Fibroblast of pulmonary artery (primary cell): ENCODE measurements at regions not wholly inside any gene's neighbourhood (a gene's known extent, or its start where the extent isn't known, plus 50 kb on each side); places are given as distances from the start of the nearest gene placed in this dataset.
"Not testable (repeated sequence)": the region's sequence is repeated elsewhere in the genome, so short reads cannot be mapped to it uniquely, and the experiment has no call there.

Experiments used
- DNase-seq: peaks from one replicate; pipeline ENCODE4 v3.0.0-alpha.2; 2010; ENCODE audit warnings: low read depth
- H3K4me3 ChIP-seq: replicated peaks from 2 replicates; pipeline ENCODE4 v1.5.1; 2011; ENCODE audit warnings: low read depth, mild to moderate bottlenecking, control low read depth, low read length, moderate library complexity
- CTCF ChIP-seq: IDR thresholded peaks from 2 replicates; pipeline ENCODE4 v1.5.1; 2011; ENCODE audit warnings: mild to moderate bottlenecking, control low read depth, low read length, inconsistent platforms; ENCODE audit errors: missing control alignments

DNA sequence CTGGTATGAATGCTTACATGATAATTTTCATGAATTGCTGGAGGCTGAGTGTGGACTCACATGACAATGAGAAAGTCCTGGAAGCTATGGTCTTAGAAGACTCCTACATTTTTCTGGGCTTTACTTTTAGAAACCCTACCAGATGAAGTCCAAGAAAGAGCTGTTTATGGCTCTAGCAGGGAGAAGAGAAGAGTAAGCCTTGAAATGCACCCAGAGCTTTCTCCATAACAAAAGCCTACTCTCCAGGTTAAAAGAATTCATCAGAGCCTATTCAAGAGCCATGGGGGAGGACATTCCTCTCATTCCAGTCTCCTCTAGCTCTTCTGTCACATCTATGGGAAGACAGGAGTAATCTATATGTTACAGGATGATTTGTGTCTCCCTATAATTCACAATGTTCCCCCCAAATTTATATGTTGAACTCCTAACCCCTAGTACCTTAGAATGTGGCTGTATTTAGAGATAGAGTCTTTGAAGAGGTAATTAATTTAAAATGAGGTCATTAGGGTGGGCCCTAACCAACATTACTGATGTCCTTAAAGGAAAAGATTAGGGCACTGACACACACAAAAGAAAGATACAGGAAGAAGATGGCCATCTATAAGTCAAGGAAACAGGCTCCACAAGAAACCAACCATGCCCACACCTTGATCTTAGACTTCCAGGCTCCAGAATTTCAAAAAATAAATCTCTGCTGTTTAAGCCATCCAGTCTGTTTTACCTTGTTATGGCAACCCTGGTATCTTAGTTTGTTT, 193.8 kb upstream of the PTER start:
- DNase-seq, result no peak

GRCh38 chr10:16250136-16250535, 186.7 kb upstream of the PTER start:
- not testable (repeated sequence) for H3K4me3 ChIP-seq, DNase-seq

More for the DNA sequence above, 193.8 kb upstream of the PTER start:
- TF ChIP-seq CTCF, result no peak
- H3K4me3 ChIP-seq, result no peak overlapping the region

DNA sequence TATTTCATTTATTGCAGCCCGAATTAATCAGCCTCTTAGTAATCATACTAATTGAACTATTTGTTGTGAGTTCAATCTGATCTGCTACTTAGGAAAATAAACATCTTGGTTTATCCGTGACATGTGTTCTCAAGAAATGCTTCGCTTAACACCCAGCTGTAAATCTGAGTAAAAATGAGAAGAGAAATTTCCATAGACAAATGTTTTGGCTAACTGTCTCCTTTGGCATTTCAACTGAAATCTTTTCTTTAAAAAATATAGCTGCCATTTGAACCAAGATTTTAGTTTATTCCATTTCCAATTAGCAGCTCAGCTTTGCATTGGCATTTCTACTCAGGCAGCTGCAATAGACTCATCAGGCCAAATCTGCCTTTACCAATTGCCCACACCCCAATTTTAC, 180.5 kb upstream of the PTER start:
- H3K4me3 ChIP-seq, result no peak overlapping the region
- no peak for DNase-seq
- no peak for TF ChIP-seq CTCF

DNA sequence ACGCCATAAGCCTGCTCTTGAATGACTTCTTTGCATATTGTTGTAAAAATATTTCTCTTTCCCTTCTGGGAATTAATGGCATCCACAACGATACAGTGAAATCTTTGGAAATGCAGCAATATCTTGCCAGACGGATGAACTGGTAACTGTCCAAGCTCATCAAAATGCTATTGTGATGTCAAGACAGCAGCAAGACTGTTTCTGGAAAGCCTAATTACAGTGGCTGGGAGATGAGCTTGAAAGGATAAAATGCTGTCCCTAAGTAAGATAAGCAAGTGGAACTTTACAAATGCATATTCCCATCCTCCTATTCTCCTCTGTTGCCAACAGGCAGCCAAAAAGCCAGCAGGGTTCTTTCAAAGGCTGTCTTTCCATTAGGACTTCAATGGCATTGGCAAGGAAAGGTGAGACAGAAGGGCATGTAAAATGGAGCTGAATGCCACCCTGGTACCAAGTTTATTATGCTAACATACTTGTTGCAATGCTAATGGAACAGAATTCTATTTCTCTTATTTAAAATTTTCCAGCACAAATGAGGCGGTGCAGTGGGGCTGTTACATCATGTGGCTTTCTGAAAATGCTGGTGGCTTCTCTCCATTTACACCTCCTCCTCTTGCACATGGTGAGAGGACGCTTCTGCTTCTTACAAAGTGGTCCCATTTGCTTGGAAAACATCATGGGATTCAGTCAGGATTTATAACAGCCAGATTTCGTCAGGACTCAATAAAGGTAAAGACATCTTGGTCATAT, 178.3 kb upstream of the PTER start:
- TF ChIP-seq CTCF, result no peak
- no peak for DNase-seq

DNA sequence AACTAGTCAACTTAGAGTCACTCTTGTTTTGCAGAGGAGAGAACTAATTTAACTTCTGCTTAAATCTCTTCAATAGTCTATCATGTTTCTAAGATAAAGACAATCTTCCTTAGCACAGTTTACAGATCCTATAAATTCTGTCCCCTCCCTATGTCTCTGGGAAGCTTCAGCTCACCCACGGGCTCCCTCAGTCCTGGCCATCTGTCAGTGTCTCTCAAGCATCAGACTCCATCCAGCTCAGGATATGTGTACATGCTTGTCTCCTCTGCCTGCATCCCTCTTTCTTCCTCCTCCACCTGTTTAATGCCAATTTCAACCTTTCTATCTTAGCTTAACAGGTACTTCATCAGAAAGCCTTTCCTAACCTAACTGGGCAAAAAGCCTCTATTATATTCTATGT, 177.1 kb upstream of the PTER start:
- DNase-seq, result no peak
- TF ChIP-seq CTCF, result no peak
- H3K4me3 ChIP-seq, result no peak overlapping the region

More for the DNA sequence above, 178.3 kb upstream of the PTER start:
- H3K4me3 ChIP-seq, result no peak overlapping the region

DNA sequence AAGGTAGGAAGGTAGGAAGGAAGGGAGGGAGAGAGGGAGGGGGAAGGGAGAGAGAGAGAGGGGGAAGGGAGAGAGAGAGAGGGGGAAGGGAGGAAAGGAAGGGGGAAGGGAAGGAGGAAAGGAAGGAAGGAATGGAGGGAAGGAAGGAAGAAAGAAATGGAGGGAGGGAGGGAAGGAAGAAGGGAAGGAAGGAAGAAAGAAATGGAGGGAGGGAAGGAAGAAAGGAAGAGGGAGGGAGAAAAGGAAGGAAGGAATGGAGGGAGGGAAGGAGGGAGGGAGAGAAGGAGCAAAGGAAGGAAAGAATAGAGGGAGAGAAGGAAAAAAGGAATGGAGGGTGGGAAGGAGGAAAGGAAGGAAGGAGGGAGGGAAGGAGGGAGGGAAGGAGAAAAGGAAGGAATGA, 176.4 kb upstream of the PTER start:
- H3K4me3 ChIP-seq, result no peak overlapping the region
- TF ChIP-seq CTCF, result no peak

GRCh38 chr10:16271571-16271970, 165.2 kb upstream of the PTER start:
- no peak for DNase-seq
- H3K4me3 ChIP-seq, result no peak overlapping the region
- no peak for TF ChIP-seq CTCF

More for the DNA sequence above, 176.4 kb upstream of the PTER start:
- DNase-seq, result no peak
